SW480 (cell line): ENCODE measurements at regions not wholly inside any gene's neighbourhood (a gene's known extent, or its start where the extent isn't known, plus 50 kb on each side); places are given as distances from the start of the nearest gene placed in this dataset.

Experiments used
- DNase-seq: peaks from one replicate; pipeline ENCODE4 v3.0.0-alpha.2; 2016; ENCODE audit warnings: low spot score

DNA sequence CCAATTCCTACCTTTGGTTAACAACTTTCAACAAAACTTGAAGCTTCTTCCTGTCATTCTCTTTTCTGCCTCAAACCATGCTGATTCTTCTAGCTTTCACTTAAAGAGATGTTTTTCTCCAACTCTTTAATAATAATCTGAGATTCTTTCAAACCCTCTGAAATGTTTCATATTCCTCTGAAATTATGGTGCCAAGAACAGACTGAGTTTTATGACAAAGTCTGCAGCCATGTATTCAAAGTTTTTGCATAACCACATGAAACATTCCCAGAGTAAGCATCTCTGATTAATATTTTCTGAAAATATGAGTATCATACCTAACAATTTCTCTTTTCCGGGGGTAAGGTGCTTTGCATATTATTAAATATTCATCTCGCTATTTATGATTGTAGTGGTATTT is 59.1 kb upstream of the DCN start:
- DNase-seq = no peak

DNA sequence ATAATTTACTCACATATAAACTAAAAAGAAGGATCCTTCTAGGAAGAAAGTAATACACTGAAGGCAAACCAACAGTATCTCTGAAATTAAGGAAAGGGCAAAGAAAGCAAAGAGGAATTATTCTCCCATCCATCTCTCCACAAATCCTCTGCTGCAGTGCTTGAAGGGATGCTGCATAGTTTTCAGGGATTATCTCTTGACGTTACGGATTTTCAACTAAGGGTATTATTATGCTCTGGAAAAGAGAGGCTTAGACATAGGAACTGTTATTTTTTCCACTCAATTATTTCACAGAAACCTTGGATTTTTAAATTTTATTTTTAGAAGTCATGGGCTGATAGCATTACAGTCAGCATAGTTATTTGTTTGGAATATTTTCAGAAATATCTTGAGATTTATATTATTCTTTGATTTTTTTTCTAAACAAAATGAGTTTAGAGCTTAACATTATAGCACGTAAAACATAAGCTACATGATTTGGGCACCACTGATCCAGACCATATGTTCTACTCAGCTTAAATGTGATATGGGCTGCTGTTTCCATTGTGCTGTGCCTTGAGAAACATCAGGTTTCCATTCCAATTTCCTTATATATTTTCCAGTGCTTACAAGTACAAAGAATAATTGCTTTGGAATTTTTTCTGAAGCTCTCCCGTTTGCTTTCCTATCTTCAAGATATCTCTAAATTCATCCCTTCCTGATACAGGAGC is 57.9 kb upstream of the DCN start:
- no peak for DNase-seq

DNA sequence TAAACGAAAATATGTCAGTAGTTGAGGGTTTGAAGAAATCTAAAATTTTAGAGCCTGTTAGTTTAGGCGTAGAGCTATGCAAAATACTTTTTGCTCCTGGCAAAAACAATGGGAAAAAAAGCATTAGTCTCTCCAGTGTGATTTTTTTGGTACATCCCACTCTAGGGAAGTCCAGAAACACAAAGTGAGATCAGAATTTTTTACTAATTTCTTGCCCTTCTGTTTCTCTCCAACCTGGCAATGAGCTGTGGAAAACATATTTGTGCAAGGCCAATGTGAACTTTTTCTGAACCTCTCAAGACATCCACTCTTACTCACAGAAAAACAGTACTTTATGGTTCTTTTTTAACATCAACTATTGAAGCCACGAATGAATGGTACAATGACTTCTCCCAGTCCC is 56.9 kb upstream of the DCN start:
- DNase-seq = no peak
